ENCODE measurements at regions not wholly inside any gene's neighbourhood (a gene's known extent, or its start where the extent isn't known, plus 50 kb on each side); places are given as distances from the start of the nearest gene placed in this dataset.

DNA sequence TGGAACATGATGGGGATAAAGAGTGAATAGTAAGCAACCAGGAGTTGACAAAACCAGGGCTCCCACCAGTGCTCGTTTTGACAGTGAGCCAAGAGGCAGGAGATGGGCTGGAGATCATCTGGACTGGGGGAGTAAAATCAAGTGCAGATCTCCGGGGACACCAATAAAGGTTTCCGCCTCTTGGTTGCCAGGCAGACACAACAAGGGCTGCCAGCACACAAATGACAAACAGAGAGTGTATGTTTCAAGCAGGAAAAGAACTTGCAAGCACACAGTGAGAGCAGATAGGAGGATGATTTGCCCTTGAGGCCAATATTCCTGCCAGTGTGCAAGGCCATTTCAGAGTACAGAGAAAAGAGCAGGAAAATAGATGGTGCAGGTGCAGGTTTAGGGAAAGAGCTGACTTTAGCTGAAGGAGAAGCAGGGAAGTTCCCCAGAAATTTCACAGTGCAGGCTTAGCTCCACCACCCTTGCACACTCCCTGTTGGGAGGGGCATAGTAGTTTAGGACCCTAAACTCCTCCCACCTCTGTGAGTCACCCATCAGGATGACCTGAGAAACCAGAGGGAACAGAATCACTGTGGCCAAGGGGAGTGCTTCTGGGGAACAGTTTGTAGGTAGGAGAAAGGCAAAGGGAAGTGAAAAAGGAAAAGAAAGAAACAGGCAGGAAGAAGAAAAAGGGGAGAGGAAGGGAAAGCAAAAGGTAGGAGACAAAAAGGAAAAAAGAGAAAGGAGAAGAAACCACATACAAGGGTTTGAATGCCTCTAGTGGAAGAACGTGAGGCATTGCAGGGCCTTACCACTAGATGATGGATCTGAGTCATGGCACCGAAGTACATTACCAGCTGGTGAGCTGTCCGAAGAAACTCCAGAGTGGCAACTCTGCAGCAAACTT, 404.4 kb downstream of the SLC6A15 start:
- intact Hi-C loops (cut with DNase I) = no loop called here
- Histone ChIP-seq H3K4me1 (no peaks in the 10 kb centered on the region), H3K27ac (no peak overlapping the region), H3K4me3 (no peak overlapping the region), H3K27me3 (no peaks in the 10 kb centered on the region), H3K9me3 (no peaks in the 10 kb centered on the region), H3K36me3 (no peaks in the 10 kb centered on the region)
- 41% methylated on average over 6 of the region's 6 CpGs for WGBS (ENCODE audit: insufficient coverage, low coverage, low lambda C conversion rate, missing lambda C conversion rate)
- no peak for DNase-seq
- TF ChIP-seq, protein P1, sequence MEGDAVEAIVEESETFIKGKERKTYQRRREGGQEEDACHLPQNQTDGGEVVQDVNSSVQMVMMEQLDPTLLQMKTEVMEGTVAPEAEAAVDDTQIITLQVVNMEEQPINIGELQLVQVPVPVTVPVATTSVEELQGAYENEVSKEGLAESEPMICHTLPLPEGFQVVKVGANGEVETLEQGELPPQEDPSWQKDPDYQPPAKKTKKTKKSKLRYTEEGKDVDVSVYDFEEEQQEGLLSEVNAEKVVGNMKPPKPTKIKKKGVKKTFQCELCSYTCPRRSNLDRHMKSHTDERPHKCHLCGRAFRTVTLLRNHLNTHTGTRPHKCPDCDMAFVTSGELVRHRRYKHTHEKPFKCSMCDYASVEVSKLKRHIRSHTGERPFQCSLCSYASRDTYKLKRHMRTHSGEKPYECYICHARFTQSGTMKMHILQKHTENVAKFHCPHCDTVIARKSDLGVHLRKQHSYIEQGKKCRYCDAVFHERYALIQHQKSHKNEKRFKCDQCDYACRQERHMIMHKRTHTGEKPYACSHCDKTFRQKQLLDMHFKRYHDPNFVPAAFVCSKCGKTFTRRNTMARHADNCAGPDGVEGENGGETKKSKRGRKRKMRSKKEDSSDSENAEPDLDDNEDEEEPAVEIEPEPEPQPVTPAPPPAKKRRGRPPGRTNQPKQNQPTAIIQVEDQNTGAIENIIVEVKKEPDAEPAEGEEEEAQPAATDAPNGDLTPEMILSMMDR (IDR thresholded peaks at IDR 0.05) = no peak
- no peak for TF ChIP-seq POLR2A (IDR thresholded peaks at IDR 0.05)
- no peak for ATAC-seq

- ATAC-seq (no peak), DNase-seq (no peak)
- Histone ChIP-seq H3K4me3 (no peak overlapping the region), H3K4me1 (no peaks in the 10 kb centered on the region), H3K36me3 (no peaks in the 10 kb centered on the region), H3K27ac (no peak overlapping the region), H3K9me3 (no peaks in the 10 kb centered on the region), H3K27me3 (no peaks in the 10 kb centered on the region)
- WGBS (ENCODE audit: insufficient coverage, low coverage, low lambda C conversion rate, missing lambda C conversion rate) = 46% methylated on average over 4 of the region's 5 CpGs
- TF ChIP-seq, protein P1 (IDR thresholded peaks at IDR 0.05) = no peak
- no peak for TF ChIP-seq POLR2A (IDR thresholded peaks at IDR 0.05)
- intact Hi-C loops (cut with DNase I) = no loop called here
These were observed 406.3 kb downstream of the SLC6A15 start for GRCh38 chr12:84506282-84506681.

GRCh38 chr12:84502907-84503787, 409.5 kb downstream of the SLC6A15 start:
- DNase-seq = no peak
- WGBS (ENCODE audit: insufficient coverage, low coverage, low lambda C conversion rate, missing lambda C conversion rate) = 55% methylated on average over 4 of the region's 4 CpGs
- Histone ChIP-seq H3K27me3 (no peaks in the 10 kb centered on the region), H3K36me3 (no peaks in the 10 kb centered on the region), H3K27ac (no peak overlapping the region), H3K4me3 (no peak overlapping the region), H3K9me3 (no peaks in the 10 kb centered on the region), H3K4me1 (no peaks in the 10 kb centered on the region)
- TF ChIP-seq, protein P1 (IDR thresholded peaks at IDR 0.05) = peak; percentile 31 to 61 (median 44)
- no peak for TF ChIP-seq POLR2A (IDR thresholded peaks at IDR 0.05)
- intact Hi-C loops (cut with DNase I) = no loop called here
- peak; percentile 66 to 77 (median 73) for ATAC-seq

- WGBS (ENCODE audit: insufficient coverage, low coverage, low lambda C conversion rate, missing lambda C conversion rate) = 64% methylated on average over 2 of the region's 2 CpGs
These were observed 410.3 kb downstream of the SLC6A15 start for GRCh38 chr12:84502180-84502860.

More at GRCh38 chr12:84502180-84502860, 410.3 kb downstream of the SLC6A15 start:
- no peaks in the 10 kb centered on the region for H3K9me3 ChIP-seq
- intact Hi-C loops (cut with DNase I) = no loop called here
- ATAC-seq (no peak), DNase-seq (no peak)
- H3K27ac ChIP-seq = no peak overlapping the region
- H3K4me3 ChIP-seq = no peak overlapping the region
- no peaks in the 10 kb centered on the region for H3K4me1 ChIP-seq
- TF ChIP-seq, protein P1 (IDR thresholded peaks at IDR 0.05) = no peak
- no peak for TF ChIP-seq POLR2A (IDR thresholded peaks at IDR 0.05)
- no peaks in the 10 kb centered on the region for H3K36me3 ChIP-seq
- H3K27me3 ChIP-seq = no peaks in the 10 kb centered on the region

Data from right lobe of liver (tissue), 6 donors.